Testis (tissue), 2 donors: ENCODE measurements at regions not wholly inside any gene's neighbourhood (a gene's known extent, or its start where the extent isn't known, plus 50 kb on each side); places are given as distances from the start of the nearest gene placed in this dataset.
A peak's percentile ranks its signal among the peaks of the same experiment; 100 is the strongest.

Source experiments
- DNase-seq: peaks from one replicate; pipeline ENCODE4 v3.0.0-alpha.2; 2019
- H3K27ac ChIP-seq, 2 donors: fragments of 200-600 bp; sonication (generic); one replicate each; pipeline ENCODE4 v1.5.1; 2019
- H3K27me3 ChIP-seq: fragments of 200-600 bp; sonication (generic); one replicate; pipeline ENCODE4 v1.5.1; 2019
- H3K36me3 ChIP-seq: fragments of 200-600 bp; sonication (generic); one replicate; pipeline ENCODE4 v1.5.1; 2017; ENCODE audit warnings: low read depth; ENCODE audit errors: missing control alignments
- H3K4me1 ChIP-seq: fragments of 200-600 bp; sonication (generic); one replicate; pipeline ENCODE4 v1.5.1; 2019
- H3K4me3 ChIP-seq, 2 donors: fragments of 200-600 bp; sonication (generic); one replicate each; pipeline ENCODE4 v1.5.1; 2017 to 2019
- H3K9me3 ChIP-seq: fragments of 200-600 bp; sonication (generic); one replicate; pipeline ENCODE4 v1.5.1; 2017
- CTCF ChIP-seq, 3 experiments: fragments of 450-650 bp in 2 of 3; fragments of 200-600 bp in 1 of 3; sonication (generic) in 1 of 3; IDR thresholded peaks; one replicate each; pipeline ENCODE4 v1.5.1; 2016 to 2019; ENCODE audit warnings: antibody characterized with exemption in 3 of 3, mild to moderate bottlenecking in 2 of 3, moderate library complexity in 1 of 3
- POLR2A ChIP-seq: fragments of 450-650 bp; IDR thresholded peaks from one replicate; pipeline ENCODE4 v1.6.1; 2017; ENCODE audit warnings: antibody characterized with exemption, mild to moderate bottlenecking, moderate library complexity
- WGBS, 2 donors: methylation state at CpG; one replicate each; pipeline ENCODE4 v1.1.5; 2018; 5-methylcytosine and 5-hydroxymethylcytosine counted together
- intact Hi-C: fragments of 100-400 bp; cut with DNase I; formaldehyde crosslinking; loops from one replicate; pipeline ENCODE4 v1.15.1; 2023; ENCODE audit warnings: low total_unique reads

DNA sequence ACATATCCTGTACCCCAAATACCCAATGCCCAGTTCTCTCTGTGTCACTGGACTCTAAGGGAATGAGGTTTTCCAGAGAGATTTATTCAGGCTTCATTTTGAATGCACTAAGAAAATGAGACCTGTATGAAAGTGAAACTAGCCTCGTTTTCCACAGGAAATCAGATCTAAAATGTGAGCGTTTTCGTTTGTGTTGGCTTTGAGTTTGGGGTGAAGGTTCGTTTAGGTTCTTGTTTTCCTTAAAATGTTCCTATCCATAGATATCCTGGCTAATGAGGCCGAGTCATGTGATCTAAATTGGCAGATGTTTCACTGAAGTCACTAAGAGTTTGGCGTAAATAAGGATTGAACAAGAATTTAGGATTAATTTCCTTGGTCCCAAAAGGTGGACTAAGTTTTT lies 90.9 kb upstream of the BMPER start:
- no peaks in the 10 kb centered on the region for H3K36me3 ChIP-seq
- 39 to 45% methylated on average over 6 of the region's 6 CpGs for WGBS, 2 donors
- H3K4me1 ChIP-seq = peaks cover 7% of the 10 kb centered on the region
- intact Hi-C loops = no loop called here
- DNase-seq = no peak
- H3K27me3 ChIP-seq = no peaks in the 10 kb centered on the region
- TF ChIP-seq POLR2A (no peak), CTCF (IDR thresholded peaks at IDR 0.05) (no peak)
- H3K27ac ChIP-seq = peak overlapping the region in 1 of 2 donors; percentile 29
- H3K4me3 ChIP-seq = peak overlapping the region in 1 of 2 donors; percentile 1
- H3K9me3 ChIP-seq = no peaks in the 10 kb centered on the region

DNA sequence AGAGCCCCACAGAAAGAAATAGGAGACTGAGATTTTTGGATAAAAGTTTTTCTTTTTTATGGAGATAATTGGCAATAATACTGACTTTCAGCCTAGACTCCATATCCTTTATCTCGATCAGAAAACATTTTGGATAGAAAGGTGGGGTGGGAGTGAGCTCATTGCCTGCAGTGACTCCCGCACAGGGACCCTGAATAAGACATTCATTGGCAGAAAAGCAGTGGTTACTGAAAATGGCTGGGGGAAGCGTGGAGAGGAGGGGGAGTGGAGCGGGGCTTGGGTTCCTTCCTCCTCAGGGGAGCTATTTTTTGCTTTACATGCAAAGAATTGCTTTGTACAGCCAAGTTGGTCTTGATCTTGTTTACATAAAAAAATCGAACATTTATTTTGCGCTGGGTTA lies 90.4 kb upstream of the BMPER start:
- no peaks in the 10 kb centered on the region for H3K9me3 ChIP-seq
- H3K27me3 ChIP-seq = no peaks in the 10 kb centered on the region
- peak overlapping the region in 1 of 2 donors; percentile 29 for H3K27ac ChIP-seq
- no peak for DNase-seq
- peak overlapping the region in 1 of 2 donors; percentile 1 for H3K4me3 ChIP-seq
- WGBS, 2 donors = 40 to 53% methylated on average over 6 of the region's 6 CpGs
- peaks cover 7% of the 10 kb centered on the region for H3K4me1 ChIP-seq
- intact Hi-C loops = no loop called here
- H3K36me3 ChIP-seq = no peaks in the 10 kb centered on the region
- TF ChIP-seq POLR2A (no peak), CTCF (IDR thresholded peaks at IDR 0.05) (no peak)

- Histone ChIP-seq H3K4me1 (peaks cover 7% of the 10 kb centered on the region), H3K36me3 (no peaks in the 10 kb centered on the region), H3K27me3 (no peaks in the 10 kb centered on the region), H3K27ac (no peak overlapping the region), H3K4me3 (no peak overlapping the region), H3K9me3 (no peaks in the 10 kb centered on the region)
- intact Hi-C loops = no loop called here
- no peak for TF ChIP-seq CTCF (IDR thresholded peaks at IDR 0.05)
- TF ChIP-seq POLR2A = no peak
- peak; percentile 18 for DNase-seq
- 67% methylated on average over 3 of the region's 3 CpGs for WGBS, 2 donors
Measured at GRCh38 chr7:33815336-33815735, 90.0 kb upstream of the BMPER start.

DNA sequence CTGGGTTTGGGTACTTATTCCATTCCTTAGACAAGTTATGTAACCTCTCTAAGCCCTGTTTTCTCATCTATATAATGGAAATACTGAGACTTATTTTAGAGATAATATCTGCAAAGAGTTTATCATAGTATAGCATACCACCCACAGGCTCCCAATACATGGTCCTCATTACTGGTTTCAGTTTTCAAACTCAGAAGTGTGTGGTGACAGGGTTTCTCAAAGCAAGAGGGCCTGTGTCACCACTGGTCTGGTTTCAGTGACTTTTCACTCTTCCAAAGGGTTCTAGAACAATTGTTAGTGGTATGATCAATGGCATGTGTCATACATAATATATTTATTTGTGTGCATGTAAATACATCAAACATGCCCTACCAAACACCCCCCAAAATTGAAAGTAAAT lies 89.2 kb upstream of the BMPER start:
- H3K4me3 ChIP-seq = no peak overlapping the region
- H3K27me3 ChIP-seq = no peaks in the 10 kb centered on the region
- H3K36me3 ChIP-seq = no peaks in the 10 kb centered on the region
- H3K27ac ChIP-seq = no peak overlapping the region
- TF ChIP-seq POLR2A (no peak), CTCF (IDR thresholded peaks at IDR 0.05) (no peak)
- DNase-seq = no peak
- H3K9me3 ChIP-seq = no peaks in the 10 kb centered on the region
- intact Hi-C loops = no loop called here
- peaks cover 7% of the 10 kb centered on the region for H3K4me1 ChIP-seq

GRCh38 chr7:33819658-33820057 lies 85.7 kb upstream of the BMPER start:
- H3K27me3 ChIP-seq = no peaks in the 10 kb centered on the region
- no peaks in the 10 kb centered on the region for H3K36me3 ChIP-seq
- H3K27ac ChIP-seq = no peak overlapping the region
- intact Hi-C loops = no loop called here
- DNase-seq = no peak
- no peaks in the 10 kb centered on the region for H3K9me3 ChIP-seq
- TF ChIP-seq CTCF (IDR thresholded peaks at IDR 0.05) (no peak), POLR2A (no peak)
- no peak overlapping the region for H3K4me3 ChIP-seq
- peaks cover 3% of the 10 kb centered on the region for H3K4me1 ChIP-seq
